Liver (tissue), 8 donors: ENCODE measurements at regions not wholly inside any gene's neighbourhood (a gene's known extent, or its start where the extent isn't known, plus 50 kb on each side); places are given as distances from the start of the nearest gene placed in this dataset.

ENCODE experiments used
- DNase-seq: peaks from one replicate; pipeline ENCODE4 v3.0.0-alpha.2; 2017; ENCODE audit warnings: low spot score
- H3K27ac ChIP-seq, 2 donors: one replicate each; pipeline ENCODE4 v1.7.0; 2013; ENCODE audit warnings: inconsistent platforms in 2 of 2, low read length in 2 of 2, control low read depth in 1 of 2, low read depth in 1 of 2, mild to moderate bottlenecking in 1 of 2
- H3K27me3 ChIP-seq, 4 donors: one replicate each; pipeline versions ENCODE4 v1.6.1 to v1.7.0; 2013; ENCODE audit warnings: low read length in 3 of 4, inconsistent platforms in 1 of 4, mild to moderate bottlenecking in 1 of 4, moderate library complexity in 1 of 4; ENCODE audit not compliant: control insufficient read depth in 4 of 4, insufficient read depth in 4 of 4
- H3K36me3 ChIP-seq, 4 donors: one replicate each; pipeline versions ENCODE4 v1.6.1 to v1.7.0; 2013; ENCODE audit warnings: low read length in 3 of 4, mild to moderate bottlenecking in 3 of 4, low read depth in 1 of 4, moderate library complexity in 1 of 4; ENCODE audit not compliant: control insufficient read depth in 4 of 4, insufficient read depth in 3 of 4
- H3K4me1 ChIP-seq, 4 donors: one replicate each; pipeline versions ENCODE4 v1.6.1 to v1.7.0; 2013; ENCODE audit warnings: low read length in 3 of 4, mild to moderate bottlenecking in 3 of 4, moderate library complexity in 1 of 4; ENCODE audit not compliant: control insufficient read depth in 4 of 4, insufficient read depth in 4 of 4
- H3K4me3 ChIP-seq, 3 donors: one replicate each; pipeline versions ENCODE4 v1.6.1 to v1.7.0; 2013; ENCODE audit warnings: low read length in 3 of 3, control low read depth in 1 of 3, low read depth in 1 of 3, mild to moderate bottlenecking in 1 of 3
- H3K9ac ChIP-seq, 2 donors: one replicate each; pipeline ENCODE4 v1.7.0; 2013; ENCODE audit warnings: low read length in 2 of 2, mild to moderate bottlenecking in 2 of 2, moderate library complexity in 2 of 2, control low read depth in 1 of 2, low read depth in 1 of 2
- H3K9me3 ChIP-seq, 4 donors: one replicate each; pipeline versions ENCODE4 v1.6.1 to v1.7.0; 2013; ENCODE audit warnings: low read length in 3 of 4; ENCODE audit not compliant: control insufficient read depth in 4 of 4
- ATF3 ChIP-seq: IDR thresholded peaks from 2 replicates; pipeline ENCODE4 v1.6.1; 2016; ENCODE audit warnings: antibody characterized with exemption
- CTCF ChIP-seq: fragments of 150-350 bp; IDR thresholded peaks from 2 replicates; pipeline ENCODE4 v1.5.1; 2017; ENCODE audit warnings: improper control_type of control experiment, low read depth, low read length; ENCODE audit not compliant: missing input control
- EGR1 ChIP-seq, 2 donors: IDR thresholded peaks; 2 replicates each; pipeline ENCODE4 v1.6.1; 2016 to 2018; ENCODE audit warnings: antibody characterized with exemption in 2 of 2, low read depth in 2 of 2
- FOXA1 ChIP-seq: IDR thresholded peaks from 2 replicates; pipeline ENCODE4 v1.6.1; 2016; ENCODE audit warnings: antibody characterized with exemption
- FOXA2 ChIP-seq: IDR thresholded peaks from 2 replicates; pipeline ENCODE4 v1.6.1; 2016; ENCODE audit warnings: antibody characterized with exemption
- GABPA ChIP-seq, 2 donors: IDR thresholded peaks in 1 of 2; conservative IDR thresholded peaks in 1 of 2; 2 replicates each; pipeline ENCODE4 v1.6.1; 2016; ENCODE audit warnings: antibody characterized with exemption in 2 of 2, mild to moderate bottlenecking in 1 of 2, moderate library complexity in 1 of 2
- HNF4G ChIP-seq: IDR thresholded peaks from 2 replicates; pipeline ENCODE4 v1.6.1; 2016; ENCODE audit warnings: antibody characterized with exemption
- MAX ChIP-seq: IDR thresholded peaks from 2 replicates; pipeline ENCODE4 v1.6.1; 2016; ENCODE audit warnings: antibody characterized with exemption
- NR2F2 ChIP-seq: IDR thresholded peaks from 2 replicates; pipeline ENCODE4 v1.6.1; 2016; ENCODE audit warnings: antibody characterized with exemption
- RAD21 ChIP-seq, 2 donors: IDR thresholded peaks; 2 replicates each; pipeline ENCODE4 v1.6.1; 2016; ENCODE audit warnings: antibody characterized with exemption in 2 of 2, mild to moderate bottlenecking in 2 of 2
- REST ChIP-seq: IDR thresholded peaks from 2 replicates; pipeline ENCODE4 v1.6.1; 2016; ENCODE audit warnings: antibody characterized with exemption, mild to moderate bottlenecking
- RXRA ChIP-seq, 2 donors: IDR thresholded peaks; 2 replicates each; pipeline ENCODE4 v1.6.1; 2017 to 2018; ENCODE audit warnings: antibody characterized with exemption in 2 of 2, mild to moderate bottlenecking in 1 of 2
- SP1 ChIP-seq: IDR thresholded peaks from 2 replicates; pipeline ENCODE4 v1.6.1; 2018; ENCODE audit warnings: antibody characterized with exemption, mild to moderate bottlenecking
- TAF1 ChIP-seq: conservative IDR thresholded peaks from 2 replicates; pipeline ENCODE4 v1.6.1; 2016; ENCODE audit warnings: antibody characterized with exemption, mild to moderate bottlenecking
- YY1 ChIP-seq: IDR thresholded peaks from 2 replicates; pipeline ENCODE4 v1.6.1; 2016; ENCODE audit warnings: antibody characterized with exemption, mild to moderate bottlenecking
- ZBTB33 ChIP-seq: IDR thresholded peaks from 2 replicates; pipeline ENCODE4 v1.6.1; 2016; ENCODE audit warnings: antibody characterized with exemption
- WGBS: extraction: QIAGEN DNeasy Blood & Tissue Kit; methylation state at CpG from one replicate; pipeline ENCODE4 v1.1.7; 2013; 5-methylcytosine and 5-hydroxymethylcytosine counted together
- donor health status: healthy.
- donor health status: healthy.
- donor health status: healthy.
- donor health status: healthy.
- donor health status: healthy.

- DNase-seq, result no peak
- H3K9me3 ChIP-seq, result no peaks in the 10 kb centered on the region
- no peak overlapping the region for H3K4me3 ChIP-seq
- TF ChIP-seq RXRA (IDR thresholded peaks at IDR 0.05) (no peak), YY1 (no peak), RAD21 (IDR thresholded peaks at IDR 0.05) (no peak), ATF3 (no peak), REST (no peak), FOXA2 (no peak), EGR1 (IDR thresholded peaks at IDR 0.05; ENCODE audit: low read depth in 2 of 2) (no peak), FOXA1 (no peak), HNF4G (no peak), SP1 (no peak), TAF1 (no peak), NR2F2 (no peak), CTCF (no peak), ZBTB33 (no peak), GABPA (IDR thresholded peaks at IDR 0.05 in 1 of 2, conservative IDR thresholded peaks at IDR 0.05 in 1 of 2) (no peak)
- no peak overlapping the region for H3K9ac ChIP-seq
- no peak overlapping the region for H3K27ac ChIP-seq
- H3K27me3 ChIP-seq, result no peaks in the 10 kb centered on the region
- WGBS, result 87% methylated on average over 9 of the region's 9 CpGs
- no peaks in the 10 kb centered on the region for H3K36me3 ChIP-seq
- H3K4me1 ChIP-seq, result no peaks in the 10 kb centered on the region
Measured at GRCh38 chr4:32216502-32216901, 1496.3 kb downstream of the PCDH7 start.

GRCh38 chr4:32219306-32220075 lies 1499.3 kb downstream of the PCDH7 start:
- no peak for DNase-seq
- no peak overlapping the region for H3K9ac ChIP-seq
- H3K9me3 ChIP-seq, result no peaks in the 10 kb centered on the region
- no peak overlapping the region for H3K27ac ChIP-seq
- H3K4me1 ChIP-seq, result no peaks in the 10 kb centered on the region
- no peaks in the 10 kb centered on the region for H3K27me3 ChIP-seq
- WGBS, result 45% methylated on average over 3 of the region's 3 CpGs
- no peak overlapping the region for H3K4me3 ChIP-seq
- H3K36me3 ChIP-seq, result no peaks in the 10 kb centered on the region
- no peak for TF ChIP-seq FOXA2
- no peak for TF ChIP-seq MAX
- TF ChIP-seq HNF4G, result no peak
- no peak for TF ChIP-seq RXRA (IDR thresholded peaks at IDR 0.05)
- TF ChIP-seq REST, result no peak
- no peak for TF ChIP-seq CTCF
